Hippocampal formation (tissue), 2 donors: ENCODE measurements at regions not wholly inside any gene's neighbourhood (a gene's known extent, or its start where the extent isn't known, plus 50 kb on each side); places are given as distances from the start of the nearest gene placed in this dataset.

Experiments
- DNase-seq, 2 donors: peaks; one replicate each; lab custom pipeline; 2025; lab: John Stamatoyannopoulos, UW

- no peak for DNase-seq
These were observed 155.5 kb upstream of the TMC3 start for GRCh38 chr15:81529481-81529880.

DNA sequence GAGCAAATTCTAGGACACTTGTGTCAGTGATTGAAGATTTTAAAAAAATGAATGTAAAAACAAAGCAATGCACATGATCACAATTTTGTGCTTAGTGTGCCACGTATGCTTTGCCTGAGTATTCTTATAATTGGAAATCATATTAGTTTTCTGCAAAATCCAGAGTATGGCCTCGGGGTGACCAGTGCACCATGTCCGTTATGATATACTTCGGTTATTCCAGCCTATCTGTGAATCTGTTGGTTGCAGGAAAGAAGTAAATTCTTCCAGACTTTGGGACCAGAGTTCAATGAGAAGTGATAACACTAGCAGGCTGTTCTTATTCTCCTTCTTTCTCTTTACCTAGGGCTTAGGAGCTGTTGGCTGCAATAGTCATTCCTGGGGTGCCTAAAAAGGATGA lies 152.0 kb upstream of the TMC3 start:
- DNase-seq = no peak

DNA sequence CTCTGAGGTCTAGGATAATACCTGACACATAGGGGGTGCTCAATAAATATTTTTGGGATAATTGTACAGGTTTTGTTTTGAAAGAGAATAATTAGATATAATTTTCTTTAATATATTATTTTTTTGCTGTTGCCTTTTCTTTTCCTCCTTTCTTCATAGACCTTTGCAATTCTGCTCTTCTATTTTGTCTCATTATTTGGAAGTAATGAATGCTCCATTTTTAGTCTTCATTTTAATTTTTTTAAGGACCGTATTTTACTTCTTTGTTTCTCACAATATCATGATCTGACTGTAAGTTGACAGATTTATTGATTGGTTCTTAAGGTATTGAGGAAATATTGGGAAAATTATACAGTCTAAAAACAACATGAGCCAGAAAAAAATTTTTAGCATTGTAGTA lies 150.5 kb upstream of the TMC3 start:
- no peak for DNase-seq

DNA sequence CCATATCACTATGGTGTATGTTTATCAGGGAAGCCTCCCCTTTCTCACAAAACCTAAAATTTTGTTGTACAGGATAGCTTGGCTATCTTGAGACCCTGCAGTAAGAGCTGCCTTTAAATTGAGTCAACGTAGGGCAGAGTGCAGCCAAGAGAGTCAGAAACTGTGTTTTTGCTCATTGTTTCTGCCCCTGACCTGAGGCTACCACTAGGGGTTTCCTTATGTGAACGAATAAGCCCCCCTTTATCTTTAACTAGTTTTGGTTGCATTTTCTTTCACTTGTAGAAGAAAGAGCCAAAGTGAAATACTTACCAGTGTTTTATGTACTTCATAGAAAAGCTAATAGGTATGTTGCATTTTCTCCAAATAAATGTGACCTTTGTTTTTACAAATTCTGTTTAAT lies 149.9 kb upstream of the TMC3 start:
- no peak for DNase-seq

DNA sequence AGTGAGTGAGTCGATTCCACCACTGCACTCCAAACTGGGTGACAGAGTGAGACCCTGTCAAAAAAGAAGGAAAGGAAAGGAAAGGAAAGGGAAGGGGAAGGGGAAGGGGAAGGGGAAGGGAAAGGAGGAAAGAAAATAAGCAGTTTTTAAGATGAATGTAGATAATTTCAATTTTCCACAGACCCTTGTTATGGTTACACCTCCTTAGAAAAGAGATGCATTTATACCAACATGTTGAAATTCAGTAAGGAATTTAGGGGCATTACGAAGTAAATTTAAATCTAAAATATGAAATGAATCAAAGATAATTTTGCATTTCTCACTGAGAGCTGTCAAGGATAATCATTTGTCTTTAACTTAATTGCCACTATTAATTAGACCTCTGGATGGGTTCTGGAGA lies 146.5 kb upstream of the TMC3 start:
- DNase-seq = no peak

GRCh38 chr15:81516461-81516860 lies 142.4 kb upstream of the TMC3 start:
- no peak for DNase-seq

GRCh38 chr15:81516012-81516411 lies 142.0 kb upstream of the TMC3 start:
- DNase-seq = no peak

DNA sequence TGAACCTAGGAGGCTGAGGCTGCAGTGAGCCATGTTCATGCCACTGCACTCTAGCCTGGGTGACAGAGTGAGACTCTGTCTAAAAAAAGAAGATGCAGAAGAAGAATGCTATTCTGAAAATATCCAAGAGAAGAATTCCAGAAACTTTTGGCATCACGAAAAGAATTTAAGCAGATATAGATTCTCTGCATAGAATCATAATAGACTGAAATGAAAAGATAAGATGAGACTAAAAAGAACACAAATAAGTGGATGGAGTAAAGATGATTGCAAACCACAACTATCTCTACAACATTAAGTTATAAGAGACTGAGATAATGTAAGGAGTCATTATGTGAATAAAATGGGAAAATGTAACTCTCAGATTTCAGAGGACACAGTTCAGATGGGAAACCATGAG lies 140.7 kb upstream of the TMC3 start:
- DNase-seq = no peak

DNA sequence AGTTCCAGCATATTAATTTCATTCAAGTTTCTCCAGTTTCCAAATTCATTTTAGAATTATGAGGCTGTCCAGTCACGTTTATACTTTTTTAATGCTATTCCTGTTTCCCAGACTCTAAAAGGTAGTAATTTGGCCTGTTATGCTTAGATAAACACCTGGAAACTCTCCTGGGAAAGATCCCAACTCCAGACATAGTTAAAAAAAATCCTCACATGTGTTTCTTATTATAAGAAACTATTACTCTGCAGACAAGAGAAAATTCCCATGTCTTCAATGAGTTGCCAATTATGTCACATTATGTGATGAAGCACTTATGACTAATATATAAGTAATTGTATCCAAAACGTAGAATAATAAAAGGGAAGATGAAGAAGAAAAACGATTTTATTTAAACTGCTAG lies 137.1 kb upstream of the TMC3 start:
- no peak for DNase-seq

- DNase-seq = no peak
These were observed 133.8 kb upstream of the TMC3 start for GRCh38 chr15:81507831-81508230.

- no peak for DNase-seq
These were observed 132.9 kb upstream of the TMC3 start for GRCh38 chr15:81506936-81507335.

GRCh38 chr15:81506071-81506470 lies 132.1 kb upstream of the TMC3 start:
- no peak for DNase-seq

- DNase-seq = no peak
These were observed 130.3 kb upstream of the TMC3 start for GRCh38 chr15:81504170-81504905.

DNA sequence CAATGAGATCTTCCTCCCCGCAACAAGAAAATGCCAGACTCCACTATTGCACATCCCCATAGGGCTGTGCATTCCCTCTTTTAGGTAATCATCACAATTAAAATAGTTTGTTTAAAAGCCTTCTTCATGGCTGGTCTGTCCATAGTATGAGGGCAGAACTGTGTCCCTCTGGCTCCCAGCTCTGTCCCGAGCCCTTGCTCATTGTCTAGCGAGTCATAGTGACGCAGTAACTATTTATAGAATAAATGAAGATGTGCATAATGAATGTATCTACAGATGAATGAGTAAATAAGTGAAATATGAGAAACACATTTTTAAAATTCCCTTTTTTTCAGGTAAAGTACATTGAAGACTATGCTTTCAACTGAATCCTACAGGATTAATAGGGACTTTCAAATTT lies 128.4 kb upstream of the TMC3 start:
- DNase-seq = no peak

GRCh38 chr15:81500081-81500480 lies 126.1 kb upstream of the TMC3 start:
- no peak for DNase-seq

- no peak for DNase-seq
These were observed 124.3 kb upstream of the TMC3 start for GRCh38 chr15:81498294-81498693.

DNA sequence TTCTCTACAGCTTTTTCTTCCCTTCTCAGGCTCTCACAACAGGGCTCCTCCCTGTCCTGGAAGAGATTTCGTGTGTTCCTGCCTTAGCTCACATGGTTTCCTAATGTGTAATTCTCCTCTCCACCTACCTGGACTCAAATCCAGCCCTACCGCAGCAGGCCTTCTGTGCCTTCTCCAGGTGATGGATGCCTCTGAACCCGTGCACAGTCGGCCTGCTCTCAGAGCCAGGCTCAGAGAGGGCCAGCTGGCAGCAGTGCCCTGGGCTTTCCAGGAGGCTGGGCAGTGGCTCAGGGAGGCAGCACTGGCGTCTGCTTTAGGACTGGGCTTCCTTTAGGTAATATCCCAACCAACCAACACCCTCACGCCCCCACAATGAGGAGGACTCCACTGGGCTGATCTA lies 123.2 kb upstream of the TMC3 start:
- DNase-seq = no peak

DNA sequence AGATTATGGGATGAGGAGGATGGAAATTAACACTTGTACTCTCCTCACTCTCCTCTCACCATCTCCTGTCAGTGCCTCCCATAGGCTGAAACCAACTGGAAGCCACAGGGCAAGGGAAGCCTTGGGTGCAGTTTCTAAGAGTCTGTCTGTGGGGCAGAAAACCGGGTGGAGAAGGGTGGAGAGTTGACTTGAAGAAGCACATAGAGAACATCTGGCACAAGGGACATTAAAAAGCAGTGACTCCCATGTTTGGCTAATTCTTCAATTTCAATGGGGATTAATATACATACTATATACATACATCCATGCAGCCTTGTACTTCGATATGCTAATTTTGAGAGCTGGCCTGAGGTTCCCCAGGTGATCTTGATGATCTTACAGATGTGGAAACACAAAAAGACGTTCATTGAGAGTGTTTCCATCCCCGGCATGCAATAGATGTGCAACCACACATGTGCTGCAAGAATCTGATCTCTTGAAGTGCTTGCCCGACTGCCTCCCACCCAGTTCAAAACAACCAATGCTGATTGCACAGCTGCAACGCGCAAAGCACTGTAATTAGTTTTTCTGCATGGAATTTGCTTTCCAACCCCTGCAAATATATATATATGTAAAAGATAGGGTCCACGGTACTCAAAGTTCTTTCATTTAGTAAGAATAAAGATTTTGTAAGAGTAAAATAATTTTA lies 121.9 kb upstream of the TMC3 start:
- DNase-seq = no peak

DNA sequence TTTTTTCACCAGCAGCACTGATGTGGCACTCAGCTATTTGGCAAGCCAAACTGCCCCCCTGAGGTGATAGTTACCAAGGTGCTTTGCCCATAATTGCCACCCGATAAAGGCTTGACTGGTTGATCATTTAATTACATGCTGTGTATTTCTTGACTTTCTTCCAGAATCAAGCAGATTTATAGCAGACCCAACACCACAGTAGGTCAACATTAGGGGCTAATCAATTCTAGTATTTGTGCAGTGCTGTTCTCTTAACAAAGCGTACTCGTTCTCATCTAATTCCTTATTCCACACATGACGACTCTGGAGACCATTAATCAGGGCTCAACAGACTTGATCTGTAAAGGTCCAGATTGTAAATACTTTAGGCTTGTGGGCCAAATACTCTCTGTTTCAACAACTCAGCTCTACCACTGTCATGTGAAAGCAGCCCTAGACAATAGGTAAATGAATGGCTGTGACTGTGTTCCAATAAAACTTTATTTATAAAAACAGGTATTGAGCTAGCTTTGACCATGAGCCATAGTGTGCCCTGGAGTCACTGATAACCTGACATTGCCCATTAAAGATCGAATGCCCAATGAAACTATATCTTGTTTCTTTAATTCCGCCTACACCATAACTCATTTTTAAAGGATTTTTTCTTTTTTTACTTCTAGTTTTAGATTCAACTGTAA lies 119.1 kb upstream of the TMC3 start:
- DNase-seq = no peak

- peak in 1 of 2 donors; percentile 11 for DNase-seq
These were observed 118.4 kb upstream of the TMC3 start for GRCh38 chr15:81492331-81492968.

DNA sequence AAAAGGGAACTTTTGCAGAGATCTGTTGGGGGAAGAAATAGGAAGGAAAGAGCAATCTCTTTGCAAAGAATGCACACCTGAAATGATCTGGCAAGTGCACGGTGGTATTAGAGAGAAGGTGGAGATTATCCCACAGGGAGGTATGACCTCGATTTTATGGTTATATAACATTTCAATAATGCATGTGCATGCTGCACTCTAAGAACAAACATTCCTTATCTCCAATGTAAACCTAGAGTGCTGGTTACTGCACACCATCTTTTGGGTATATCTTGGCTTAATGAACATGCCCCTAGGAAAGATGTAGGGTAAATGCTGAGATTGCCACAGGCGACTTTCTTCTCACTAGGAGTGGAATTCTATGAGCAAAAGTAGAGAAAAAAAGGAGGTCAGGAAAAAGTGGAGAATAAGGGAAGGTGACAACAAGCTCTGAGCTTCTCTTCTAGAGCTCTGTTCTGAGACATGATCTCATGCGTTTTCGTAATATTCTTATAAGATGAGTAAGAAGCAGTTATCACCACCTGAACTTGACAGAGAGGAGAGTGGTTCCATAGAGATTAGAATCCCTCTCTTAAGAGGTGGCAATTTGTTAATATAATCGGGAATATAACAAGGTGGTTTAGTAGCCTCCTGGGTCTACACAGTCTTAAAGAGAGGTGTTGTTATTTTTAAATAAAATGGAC lies 117.5 kb upstream of the TMC3 start:
- DNase-seq = no peak

- DNase-seq = no peak
These were observed 111.8 kb upstream of the TMC3 start for GRCh38 chr15:81485806-81486205.
